GM23338 (cell line): ENCODE measurements at regions not wholly inside any gene's neighbourhood (a gene's known extent, or its start where the extent isn't known, plus 50 kb on each side); places are given as distances from the start of the nearest gene placed in this dataset.

Experiments used
- CREB1 ChIP-seq: fragments of 250-450 bp; sonication (Bioruptor Pico); IDR thresholded peaks from 2 replicates; pipeline ENCODE4 v1.5.0; 2020; ENCODE audit warnings: low read depth, mild to moderate bottlenecking, moderate library complexity
- EZH2 ChIP-seq: fragments of 200-600 bp; sonication (generic); IDR thresholded peaks from one replicate; pipeline ENCODE4 v1.8.0; 2017; ENCODE audit warnings: antibody characterized with exemption, mild to moderate bottlenecking, low read depth; ENCODE audit not compliant: unreplicated experiment
- EZH2phosphoT487 ChIP-seq: fragments of 200-600 bp; sonication (generic); IDR thresholded peaks from one replicate; pipeline ENCODE4 v1.8.1; 2018; ENCODE audit warnings: antibody characterized with exemption; ENCODE audit not compliant: unreplicated experiment
- JUNB ChIP-seq: IDR thresholded peaks from one replicate; pipeline ENCODE4 v1.6.1; 2016; ENCODE audit warnings: antibody characterized with exemption; ENCODE audit not compliant: unreplicated experiment
- POLR2AphosphoS5 ChIP-seq: IDR thresholded peaks from 2 replicates; pipeline ENCODE4 v1.6.1; 2016; ENCODE audit warnings: antibody characterized with exemption, low read depth
- STAT1 ChIP-seq: IDR thresholded peaks from one replicate; pipeline ENCODE4 v1.6.1; 2016; ENCODE audit warnings: antibody characterized with exemption; ENCODE audit not compliant: unreplicated experiment
- ZNF114 ChIP-seq: fragments of 250-450 bp; sonication (Bioruptor Pico); IDR thresholded peaks from 2 replicates; pipeline ENCODE4 v1.5.0; 2020; ENCODE audit warnings: mild to moderate bottlenecking, moderate library complexity
- ZNF331 ChIP-seq: fragments of 250-450 bp; sonication (Bioruptor Pico); IDR thresholded peaks from 2 replicates; pipeline ENCODE4 v1.5.0; 2020; ENCODE audit warnings: low read depth, mild to moderate bottlenecking, moderate library complexity
- TF ChIP-seq, protein P1 (sequence below), 2 experiments: fragments of 200-600 bp in 1 of 2; sonication (generic) in 1 of 2; conservative IDR thresholded peaks; 2 replicates each; pipeline versions ENCODE4 v1.5.1 to v1.6.1; 2016 to 2017; ENCODE audit warnings: antibody characterized with exemption in 2 of 2, low read depth in 2 of 2, mild to moderate bottlenecking in 2 of 2, moderate library complexity in 1 of 2
- TF ChIP-seq, protein P2 (sequence below): IDR thresholded peaks from one replicate; pipeline ENCODE4 v1.6.1; 2018; ENCODE audit warnings: antibody characterized with exemption; ENCODE audit not compliant: unreplicated experiment
- TF ChIP-seq, protein P3 (sequence below): IDR thresholded peaks from 2 replicates; pipeline ENCODE4 v1.6.1; 2016; ENCODE audit warnings: antibody characterized with exemption

DNA sequence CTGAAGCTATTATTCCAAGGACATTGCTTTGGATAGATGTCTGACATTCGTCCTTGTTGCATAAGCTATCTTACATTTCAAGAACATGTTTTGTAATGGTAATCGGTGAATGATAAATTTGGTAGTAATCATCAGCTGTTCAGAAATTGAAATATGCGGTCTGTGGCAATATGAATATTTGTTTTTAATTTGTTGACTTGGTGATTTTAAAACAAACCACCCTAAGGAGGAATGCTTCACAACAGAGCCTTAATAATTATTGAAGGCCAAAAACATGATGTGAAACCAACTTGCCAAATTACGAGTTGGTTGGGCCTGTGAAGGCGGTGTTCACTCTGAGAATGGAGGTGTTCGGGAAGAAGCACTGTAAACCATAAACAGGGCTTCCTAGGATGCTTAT, 149.7 kb upstream of the TUT7 start:
- no peak for TF ChIP-seq EZH2
- TF ChIP-seq, protein P1, sequence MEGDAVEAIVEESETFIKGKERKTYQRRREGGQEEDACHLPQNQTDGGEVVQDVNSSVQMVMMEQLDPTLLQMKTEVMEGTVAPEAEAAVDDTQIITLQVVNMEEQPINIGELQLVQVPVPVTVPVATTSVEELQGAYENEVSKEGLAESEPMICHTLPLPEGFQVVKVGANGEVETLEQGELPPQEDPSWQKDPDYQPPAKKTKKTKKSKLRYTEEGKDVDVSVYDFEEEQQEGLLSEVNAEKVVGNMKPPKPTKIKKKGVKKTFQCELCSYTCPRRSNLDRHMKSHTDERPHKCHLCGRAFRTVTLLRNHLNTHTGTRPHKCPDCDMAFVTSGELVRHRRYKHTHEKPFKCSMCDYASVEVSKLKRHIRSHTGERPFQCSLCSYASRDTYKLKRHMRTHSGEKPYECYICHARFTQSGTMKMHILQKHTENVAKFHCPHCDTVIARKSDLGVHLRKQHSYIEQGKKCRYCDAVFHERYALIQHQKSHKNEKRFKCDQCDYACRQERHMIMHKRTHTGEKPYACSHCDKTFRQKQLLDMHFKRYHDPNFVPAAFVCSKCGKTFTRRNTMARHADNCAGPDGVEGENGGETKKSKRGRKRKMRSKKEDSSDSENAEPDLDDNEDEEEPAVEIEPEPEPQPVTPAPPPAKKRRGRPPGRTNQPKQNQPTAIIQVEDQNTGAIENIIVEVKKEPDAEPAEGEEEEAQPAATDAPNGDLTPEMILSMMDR (conservative IDR thresholded peaks at IDR 0.05; ENCODE audit: low read depth in 2 of 2): no peak
- TF ChIP-seq CREB1 (CRISPR knock-in tag): no peak
- TF ChIP-seq, protein P2, sequence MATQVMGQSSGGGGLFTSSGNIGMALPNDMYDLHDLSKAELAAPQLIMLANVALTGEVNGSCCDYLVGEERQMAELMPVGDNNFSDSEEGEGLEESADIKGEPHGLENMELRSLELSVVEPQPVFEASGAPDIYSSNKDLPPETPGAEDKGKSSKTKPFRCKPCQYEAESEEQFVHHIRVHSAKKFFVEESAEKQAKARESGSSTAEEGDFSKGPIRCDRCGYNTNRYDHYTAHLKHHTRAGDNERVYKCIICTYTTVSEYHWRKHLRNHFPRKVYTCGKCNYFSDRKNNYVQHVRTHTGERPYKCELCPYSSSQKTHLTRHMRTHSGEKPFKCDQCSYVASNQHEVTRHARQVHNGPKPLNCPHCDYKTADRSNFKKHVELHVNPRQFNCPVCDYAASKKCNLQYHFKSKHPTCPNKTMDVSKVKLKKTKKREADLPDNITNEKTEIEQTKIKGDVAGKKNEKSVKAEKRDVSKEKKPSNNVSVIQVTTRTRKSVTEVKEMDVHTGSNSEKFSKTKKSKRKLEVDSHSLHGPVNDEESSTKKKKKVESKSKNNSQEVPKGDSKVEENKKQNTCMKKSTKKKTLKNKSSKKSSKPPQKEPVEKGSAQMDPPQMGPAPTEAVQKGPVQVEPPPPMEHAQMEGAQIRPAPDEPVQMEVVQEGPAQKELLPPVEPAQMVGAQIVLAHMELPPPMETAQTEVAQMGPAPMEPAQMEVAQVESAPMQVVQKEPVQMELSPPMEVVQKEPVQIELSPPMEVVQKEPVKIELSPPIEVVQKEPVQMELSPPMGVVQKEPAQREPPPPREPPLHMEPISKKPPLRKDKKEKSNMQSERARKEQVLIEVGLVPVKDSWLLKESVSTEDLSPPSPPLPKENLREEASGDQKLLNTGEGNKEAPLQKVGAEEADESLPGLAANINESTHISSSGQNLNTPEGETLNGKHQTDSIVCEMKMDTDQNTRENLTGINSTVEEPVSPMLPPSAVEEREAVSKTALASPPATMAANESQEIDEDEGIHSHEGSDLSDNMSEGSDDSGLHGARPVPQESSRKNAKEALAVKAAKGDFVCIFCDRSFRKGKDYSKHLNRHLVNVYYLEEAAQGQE: no peak
- TF ChIP-seq JUNB: no peak
- TF ChIP-seq STAT1: no peak
- no peak for TF ChIP-seq EZH2phosphoT487
- TF ChIP-seq, protein P3, sequence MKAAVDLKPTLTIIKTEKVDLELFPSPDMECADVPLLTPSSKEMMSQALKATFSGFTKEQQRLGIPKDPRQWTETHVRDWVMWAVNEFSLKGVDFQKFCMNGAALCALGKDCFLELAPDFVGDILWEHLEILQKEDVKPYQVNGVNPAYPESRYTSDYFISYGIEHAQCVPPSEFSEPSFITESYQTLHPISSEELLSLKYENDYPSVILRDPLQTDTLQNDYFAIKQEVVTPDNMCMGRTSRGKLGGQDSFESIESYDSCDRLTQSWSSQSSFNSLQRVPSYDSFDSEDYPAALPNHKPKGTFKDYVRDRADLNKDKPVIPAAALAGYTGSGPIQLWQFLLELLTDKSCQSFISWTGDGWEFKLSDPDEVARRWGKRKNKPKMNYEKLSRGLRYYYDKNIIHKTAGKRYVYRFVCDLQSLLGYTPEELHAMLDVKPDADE: no peak
- no peak for TF ChIP-seq POLR2AphosphoS5
- TF ChIP-seq ZNF114 (CRISPR knock-in tag): no peak
- TF ChIP-seq ZNF331: no peak
